ENCODE measurements at regions not wholly inside any gene's neighbourhood (a gene's known extent, or its start where the extent isn't known, plus 50 kb on each side); places are given as distances from the start of the nearest gene placed in this dataset.
"Not testable (repeated sequence)": the region's sequence is repeated elsewhere in the genome, so short reads cannot be mapped to it uniquely, and the experiment has no call there.

- no peak overlapping the region for H3K9ac ChIP-seq (ENCODE audit: low read depth, low read length)
- no peak overlapping the region for H3K27ac ChIP-seq (ENCODE audit: low read length)
- ATAC-seq (ENCODE audit: insufficient read depth, low read depth), result no peak
- H2AFZ ChIP-seq (ENCODE audit: low read depth, low read length), result no peak overlapping the region
- no peak overlapping the region for H3K4me2 ChIP-seq (ENCODE audit: insufficient read depth, low read length)
- H3K27me3 ChIP-seq (ENCODE audit: insufficient read depth, low read length, poor library complexity), result no peaks in the 10 kb centered on the region
- no peaks in the 10 kb centered on the region for H3K79me2 ChIP-seq (ENCODE audit: insufficient read depth, low read length)
- no peak overlapping the region for H3K4me3 ChIP-seq (ENCODE audit: low read depth in 1 of 2, low read length in 2 of 2)
- H3K4me1 ChIP-seq (ENCODE audit: insufficient read depth, low read length), result peaks cover 10% of the 10 kb centered on the region
- no peaks in the 10 kb centered on the region for H4K20me1 ChIP-seq (ENCODE audit: insufficient read depth, low read length)
- H3K9me3 ChIP-seq (ENCODE audit: insufficient read depth, low read length, severe bottlenecking), result no peaks in the 10 kb centered on the region
- DNase-seq, result no peak
- H3K36me3 ChIP-seq (ENCODE audit: insufficient read depth, low read length), result no peaks in the 10 kb centered on the region
- TF ChIP-seq EZH2 (IDR thresholded peaks at IDR 0.05; ENCODE audit: borderline replicate concordance, low read depth, low read length, severe bottlenecking) (no peak), CTCF (IDR thresholded peaks at IDR 0.05; ENCODE audit: borderline replicate concordance, extremely low read depth, low read length, poor library complexity, severe bottlenecking) (no peak)
Measured at GRCh38 chrX:42832764-42833549, 55.0 kb upstream of the PPP1R2C start.

GRCh38 chrX:42833550-42833940 is 55.6 kb upstream of the PPP1R2C start:
- not testable (repeated sequence) for H3K27ac ChIP-seq (ENCODE audit: low read length); H3K27me3 ChIP-seq (ENCODE audit: insufficient read depth, low read length, poor library complexity); H3K36me3 ChIP-seq (ENCODE audit: insufficient read depth, low read length); H2AFZ ChIP-seq (ENCODE audit: low read depth, low read length); ATAC-seq (ENCODE audit: insufficient read depth, low read depth); H3K9me3 ChIP-seq (ENCODE audit: insufficient read depth, low read length, severe bottlenecking); DNase-seq; H3K9ac ChIP-seq (ENCODE audit: low read depth, low read length); H4K20me1 ChIP-seq (ENCODE audit: insufficient read depth, low read length); H3K4me3 ChIP-seq (ENCODE audit: low read depth in 1 of 2, low read length in 2 of 2); H3K4me2 ChIP-seq (ENCODE audit: insufficient read depth, low read length); H3K79me2 ChIP-seq (ENCODE audit: insufficient read depth, low read length)
- peaks cover 14% of the 10 kb centered on the region for H3K4me1 ChIP-seq (ENCODE audit: insufficient read depth, low read length)

- Histone ChIP-seq H3K4me3 (ENCODE audit: low read depth in 1 of 2, low read length in 2 of 2) (no peak overlapping the region), H3K4me1 (ENCODE audit: insufficient read depth, low read length) (peaks cover 14% of the 10 kb centered on the region), H3K9me3 (ENCODE audit: insufficient read depth, low read length, severe bottlenecking) (no peaks in the 10 kb centered on the region), H2AFZ (ENCODE audit: low read depth, low read length) (no peak overlapping the region), H3K36me3 (ENCODE audit: insufficient read depth, low read length) (no peaks in the 10 kb centered on the region), H3K27me3 (ENCODE audit: insufficient read depth, low read length, poor library complexity) (no peaks in the 10 kb centered on the region), H3K9ac (ENCODE audit: low read depth, low read length) (no peak overlapping the region), H3K79me2 (ENCODE audit: insufficient read depth, low read length) (no peaks in the 10 kb centered on the region), H3K27ac (ENCODE audit: low read length) (peak overlapping the region; percentile 36), H4K20me1 (ENCODE audit: insufficient read depth, low read length) (no peaks in the 10 kb centered on the region), H3K4me2 (ENCODE audit: insufficient read depth, low read length) (no peak overlapping the region)
- TF ChIP-seq EZH2 (IDR thresholded peaks at IDR 0.05; ENCODE audit: borderline replicate concordance, low read depth, low read length, severe bottlenecking), result no peak
- TF ChIP-seq CTCF (IDR thresholded peaks at IDR 0.05; ENCODE audit: borderline replicate concordance, extremely low read depth, low read length, poor library complexity, severe bottlenecking), result no peak
- 0 out of 3 replicates have a peak, but pooled peaks have one; percentile 53 for ATAC-seq (ENCODE audit: insufficient read depth, low read depth)
- no peak for DNase-seq
Measured at GRCh38 chrX:42837101-42837726, 59.3 kb upstream of the PPP1R2C start.

- no peak overlapping the region for H2AFZ ChIP-seq (ENCODE audit: low read depth, low read length)
- H3K4me3 ChIP-seq (ENCODE audit: low read depth in 1 of 2, low read length in 2 of 2), result no peak overlapping the region
- DNase-seq (no peak), ATAC-seq (ENCODE audit: insufficient read depth, low read depth) (peak; percentile 97)
- H3K27ac ChIP-seq (ENCODE audit: low read length), result no peak overlapping the region; the same call in 1 of the 2 replicates
- H3K36me3 ChIP-seq (ENCODE audit: insufficient read depth, low read length), result no peaks in the 10 kb centered on the region
- no peaks in the 10 kb centered on the region for H4K20me1 ChIP-seq (ENCODE audit: insufficient read depth, low read length)
- no peaks in the 10 kb centered on the region for H3K79me2 ChIP-seq (ENCODE audit: insufficient read depth, low read length)
- no peak overlapping the region for H3K4me2 ChIP-seq (ENCODE audit: insufficient read depth, low read length)
- peaks cover 14% of the 10 kb centered on the region for H3K4me1 ChIP-seq (ENCODE audit: insufficient read depth, low read length)
- no peaks in the 10 kb centered on the region for H3K9me3 ChIP-seq (ENCODE audit: insufficient read depth, low read length, severe bottlenecking)
- no peaks in the 10 kb centered on the region for H3K27me3 ChIP-seq (ENCODE audit: insufficient read depth, low read length, poor library complexity)
- H3K9ac ChIP-seq (ENCODE audit: low read depth, low read length), result no peak overlapping the region
- TF ChIP-seq CTCF (IDR thresholded peaks at IDR 0.05; ENCODE audit: borderline replicate concordance, extremely low read depth, low read length, poor library complexity, severe bottlenecking) (no peak), EZH2 (IDR thresholded peaks at IDR 0.05; ENCODE audit: borderline replicate concordance, low read depth, low read length, severe bottlenecking) (no peak)
Measured at GRCh38 chrX:42837747-42838146, 59.8 kb upstream of the PPP1R2C start.
